GM18868 (cell line): ENCODE measurements at regions not wholly inside any gene's neighbourhood (a gene's known extent, or its start where the extent isn't known, plus 50 kb on each side); places are given as distances from the start of the nearest gene placed in this dataset.
"Not testable (repeated sequence)": the region's sequence is repeated elsewhere in the genome, so short reads cannot be mapped to it uniquely, and the experiment has no call there.

Source experiments
- ATAC-seq: cut with Tn5 transposase; IDR thresholded peaks from one replicate; pipeline ENCODE4 v1.9.1; 2021; ENCODE audit warnings: mild to moderate bottlenecking, moderate library complexity; ENCODE audit not compliant: unreplicated experiment

DNA sequence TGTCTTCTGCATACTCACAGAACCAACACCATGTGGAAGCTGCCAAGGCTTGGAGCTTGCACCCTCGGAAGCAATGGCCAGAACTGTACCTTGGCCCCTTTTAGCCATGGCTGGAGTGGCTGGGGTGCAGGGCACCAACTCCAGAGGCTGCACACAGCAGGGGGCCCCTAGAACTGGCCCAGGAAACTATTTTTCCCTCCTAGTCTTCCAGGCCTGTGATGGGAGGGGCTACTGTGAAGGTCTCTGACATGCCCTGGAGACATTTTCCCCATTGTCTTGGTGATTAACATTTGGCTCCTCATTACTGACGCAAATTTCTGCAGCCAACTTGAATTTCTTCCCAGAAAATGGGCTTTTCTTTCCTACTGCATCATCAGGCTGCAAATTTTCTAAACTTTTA is 248.6 kb upstream of the RHOBTB1 start:
- not testable (repeated sequence) for ATAC-seq

DNA sequence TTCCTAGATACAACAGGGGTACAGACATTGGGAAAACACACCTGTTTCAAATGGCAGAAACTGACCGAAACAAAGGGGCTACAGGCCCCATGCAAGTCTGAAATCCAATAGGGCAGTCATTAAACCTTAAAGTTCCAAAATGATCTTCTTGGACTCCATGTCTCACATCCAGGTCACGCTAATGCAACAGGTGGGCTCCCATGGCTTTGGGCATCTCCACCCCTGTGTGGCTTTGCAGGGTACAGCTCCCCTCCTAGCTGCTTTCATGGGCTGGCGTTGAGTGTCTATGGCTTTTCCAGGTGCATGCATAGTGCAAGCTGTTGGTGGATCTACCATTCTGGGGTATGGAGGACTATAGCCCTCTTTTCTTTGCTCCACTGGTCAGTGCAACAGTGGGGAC is 248.1 kb upstream of the RHOBTB1 start:
- no peak for ATAC-seq

DNA sequence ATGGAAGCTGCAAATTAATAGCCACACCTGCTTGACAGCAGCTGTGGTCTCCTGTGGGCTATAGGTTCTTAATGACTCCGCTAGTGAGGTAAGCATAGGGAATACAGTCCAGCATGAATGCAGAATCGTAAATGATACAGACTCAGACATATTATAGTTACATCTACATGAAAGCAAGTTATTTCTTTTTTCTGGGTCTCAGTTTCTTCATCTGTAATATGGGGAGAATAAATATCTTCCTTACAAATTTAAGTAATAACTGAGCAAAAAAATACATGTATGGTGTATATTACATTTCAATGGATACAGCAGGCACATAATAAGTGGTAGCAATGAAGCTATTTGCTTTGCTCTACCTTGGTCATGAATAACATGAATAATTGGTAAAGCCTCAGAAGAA is 245.9 kb upstream of the RHOBTB1 start:
- ATAC-seq = no peak

DNA sequence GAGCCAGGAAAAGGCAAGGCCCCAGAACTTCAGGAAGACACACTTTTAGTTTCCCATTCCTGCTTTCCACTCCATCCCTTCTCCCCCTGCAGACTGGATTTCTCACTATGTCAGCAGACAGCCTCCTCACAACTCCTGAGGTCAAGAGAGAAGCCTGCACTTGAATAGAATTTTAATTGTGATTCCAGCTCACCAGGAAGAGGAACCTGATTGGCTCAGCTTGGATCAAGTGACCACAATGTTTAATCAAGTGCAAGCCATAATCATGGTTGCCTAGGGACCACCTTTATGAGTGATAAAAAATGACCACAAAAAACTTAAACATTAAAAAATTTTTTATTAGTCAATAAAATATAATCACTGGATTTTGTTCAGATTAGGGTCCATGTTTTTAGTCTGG is 244.7 kb upstream of the RHOBTB1 start:
- no peak for ATAC-seq

DNA sequence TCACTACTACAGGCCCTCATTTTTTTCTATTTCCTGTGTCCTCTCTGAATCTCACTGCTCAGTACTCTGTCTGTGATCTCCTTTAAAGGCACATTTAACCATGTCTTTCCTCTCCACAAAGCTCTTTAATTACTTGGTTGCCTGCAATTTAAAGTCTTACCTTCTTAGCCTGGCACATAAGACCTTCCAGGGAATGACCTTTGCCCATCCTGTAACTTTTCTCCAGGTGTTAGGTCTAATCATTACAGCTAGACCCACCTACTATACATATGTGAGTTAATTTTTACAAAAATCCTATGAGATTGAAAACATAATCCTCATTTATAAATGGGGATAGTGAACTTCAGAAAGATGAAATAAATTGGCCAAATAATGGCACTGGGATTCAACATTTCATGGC is 244.1 kb upstream of the RHOBTB1 start:
- ATAC-seq = no peak

DNA sequence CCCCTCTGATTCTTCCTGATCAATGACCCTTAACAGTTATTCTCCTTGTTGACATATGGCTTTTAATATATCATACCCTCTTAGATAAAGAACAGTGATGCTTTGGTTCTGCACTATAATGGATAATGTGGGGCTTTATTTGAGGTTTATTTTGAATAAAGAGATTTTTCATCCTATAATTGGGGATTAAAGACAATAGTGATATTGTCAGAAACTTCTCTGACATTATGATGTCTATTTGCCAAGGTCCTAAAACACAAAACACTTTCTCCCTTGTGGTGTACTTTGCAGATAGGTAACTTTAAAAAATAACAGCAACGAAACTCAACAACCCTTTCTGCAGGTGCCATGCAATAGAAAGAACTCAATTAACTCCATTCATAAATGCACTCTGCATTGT is 243.6 kb upstream of the RHOBTB1 start:
- ATAC-seq = no peak

DNA sequence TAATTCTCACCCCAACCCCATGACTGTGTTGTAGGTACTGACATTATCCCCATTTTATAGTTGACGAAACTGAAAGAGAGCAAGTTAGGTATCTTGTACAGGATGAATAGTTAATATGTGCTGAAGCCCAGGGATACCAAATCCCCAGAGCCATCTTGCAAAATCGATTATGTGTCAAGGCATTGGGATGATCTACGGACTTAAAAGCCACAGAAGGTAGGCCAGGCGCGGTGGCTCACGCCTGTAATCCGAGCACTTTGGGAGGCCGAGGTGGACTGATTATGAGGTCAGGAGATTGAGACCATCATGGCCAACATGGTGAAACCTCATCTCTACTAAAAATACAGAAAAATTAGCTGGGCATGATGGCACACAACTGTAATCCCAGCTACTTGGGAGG is 242.4 kb upstream of the RHOBTB1 start:
- ATAC-seq = no peak

DNA sequence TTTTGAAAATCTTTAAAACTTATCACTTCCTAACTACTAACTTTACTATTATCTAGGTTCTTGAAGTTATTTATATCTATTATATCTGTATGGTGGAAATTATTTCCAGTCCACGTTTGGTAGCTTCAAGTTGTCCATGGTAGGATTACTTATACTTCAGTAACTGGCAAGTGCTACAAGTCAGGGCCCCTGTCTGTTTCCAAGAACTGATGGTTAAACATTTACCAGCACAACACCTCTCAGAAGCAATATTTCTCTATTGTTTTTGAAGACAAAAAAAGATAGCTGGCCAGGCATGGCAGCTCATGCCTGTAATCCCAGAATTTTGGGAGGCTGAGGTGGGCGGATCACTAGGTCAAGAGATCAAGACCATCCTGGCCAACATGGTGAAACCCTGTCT is 240.4 kb upstream of the RHOBTB1 start:
- ATAC-seq = no peak

DNA sequence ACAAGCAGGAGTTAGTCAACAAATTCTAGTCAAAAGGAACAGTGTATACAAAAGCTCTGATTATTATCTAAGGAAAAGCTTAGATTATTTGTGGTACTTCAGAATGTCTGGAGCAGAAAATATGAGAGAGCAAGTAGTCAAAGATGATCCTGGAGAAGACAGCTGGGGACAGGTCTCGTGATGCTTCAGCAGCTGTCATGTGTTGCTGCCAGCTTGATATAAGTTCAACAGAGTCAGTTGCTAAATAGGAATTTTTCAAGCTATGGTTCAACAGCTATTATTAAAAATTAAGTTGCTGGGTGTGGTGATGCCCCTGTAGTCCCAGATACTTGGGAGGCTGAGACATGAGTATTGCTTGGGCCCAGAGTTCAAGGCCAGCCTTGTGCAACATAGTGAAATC is 240.0 kb upstream of the RHOBTB1 start:
- ATAC-seq = no peak

DNA sequence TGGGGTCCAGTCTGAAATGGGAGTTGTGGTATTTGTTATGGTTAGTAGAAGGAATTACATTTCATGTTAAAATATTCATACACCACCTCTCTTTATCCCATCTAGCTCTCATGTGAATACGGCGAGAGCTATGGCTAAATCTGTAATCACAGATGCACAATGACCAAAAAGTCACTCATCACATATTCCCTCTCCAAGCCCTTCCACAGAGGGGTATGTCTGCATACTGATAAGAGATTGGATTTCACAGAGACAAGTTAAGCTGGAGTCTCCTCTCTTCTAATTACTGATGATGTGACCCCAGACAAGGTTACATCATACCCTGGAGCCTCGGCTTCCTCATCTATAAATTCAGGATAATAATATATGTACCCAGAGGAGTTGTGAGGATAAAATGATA is 237.8 kb upstream of the RHOBTB1 start:
- no peak for ATAC-seq

DNA sequence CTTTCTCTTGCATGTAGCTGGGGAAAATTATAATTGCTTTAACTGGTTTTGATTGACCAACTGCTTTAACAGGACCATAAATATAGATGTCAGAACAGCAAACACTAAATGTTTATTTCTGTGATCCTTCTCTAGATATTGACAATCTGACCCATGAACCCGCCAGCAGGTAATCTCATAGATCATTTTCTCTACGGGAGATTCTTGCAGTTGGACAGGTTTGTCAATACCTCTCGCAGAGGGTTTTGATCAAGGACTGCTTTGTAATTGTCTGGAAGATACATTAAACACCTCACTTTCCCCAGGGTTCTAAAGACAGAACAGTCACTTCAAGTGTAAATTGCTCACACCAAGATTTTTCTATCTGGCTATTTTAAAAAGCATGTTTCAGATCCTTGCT is 235.8 kb upstream of the RHOBTB1 start:
- no peak for ATAC-seq

DNA sequence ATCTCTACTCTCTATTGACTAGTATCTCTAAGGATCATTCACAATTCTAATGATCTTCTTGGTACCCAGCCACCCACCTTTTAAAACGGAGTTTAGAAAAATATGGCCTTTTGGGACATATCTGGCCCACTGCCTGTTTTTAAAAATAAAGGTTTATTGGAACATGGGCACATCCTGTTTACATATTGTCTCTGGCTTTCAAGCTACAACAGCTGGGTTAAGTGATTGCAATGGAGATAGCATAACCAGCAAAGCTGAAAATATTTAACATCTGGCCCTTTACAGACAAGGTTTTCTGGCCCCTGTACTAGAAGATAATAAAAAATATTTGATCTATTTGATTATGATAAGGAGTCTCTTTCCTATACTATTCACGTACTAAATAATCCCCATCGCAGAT is 232.4 kb upstream of the RHOBTB1 start:
- ATAC-seq = no peak

DNA sequence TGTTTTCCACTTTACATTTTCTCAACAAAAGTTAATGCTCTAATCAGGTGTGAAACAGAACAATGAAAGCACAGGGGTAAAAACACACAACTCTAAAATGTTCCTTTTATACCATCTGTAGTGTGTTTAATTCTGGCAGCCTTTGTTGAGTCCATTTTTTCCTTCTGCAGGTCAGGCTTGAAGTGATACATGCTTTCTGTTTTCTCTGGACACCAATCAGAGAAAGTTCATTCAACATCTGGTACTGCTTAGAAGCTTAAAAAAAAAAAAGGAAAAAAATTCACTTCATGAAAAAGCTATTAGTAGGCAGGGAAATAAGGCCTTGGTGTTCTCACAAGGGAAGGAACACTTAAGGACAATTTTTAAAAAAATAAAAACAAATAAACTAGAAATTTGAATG is 231.3 kb upstream of the RHOBTB1 start:
- no peak for ATAC-seq

DNA sequence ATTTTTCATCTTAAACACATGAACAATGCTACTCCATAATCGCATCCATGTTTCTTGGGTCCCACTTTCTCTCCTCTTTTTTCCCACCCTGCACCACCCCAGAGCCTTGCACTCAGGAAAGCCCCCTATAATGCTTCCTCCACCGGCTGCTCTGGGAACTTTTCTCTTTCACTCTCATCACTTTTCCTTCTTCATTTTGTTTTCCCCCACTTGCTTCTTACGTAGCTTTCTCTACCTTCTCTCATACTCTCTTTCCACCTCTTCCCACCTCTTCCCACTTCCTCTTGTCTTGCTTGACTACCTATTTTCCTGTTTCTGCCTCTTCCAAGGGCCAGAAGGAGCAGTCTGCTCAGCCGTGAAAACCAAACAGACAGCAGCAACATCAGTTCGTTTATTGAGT is 229.5 kb upstream of the RHOBTB1 start:
- ATAC-seq = no peak

DNA sequence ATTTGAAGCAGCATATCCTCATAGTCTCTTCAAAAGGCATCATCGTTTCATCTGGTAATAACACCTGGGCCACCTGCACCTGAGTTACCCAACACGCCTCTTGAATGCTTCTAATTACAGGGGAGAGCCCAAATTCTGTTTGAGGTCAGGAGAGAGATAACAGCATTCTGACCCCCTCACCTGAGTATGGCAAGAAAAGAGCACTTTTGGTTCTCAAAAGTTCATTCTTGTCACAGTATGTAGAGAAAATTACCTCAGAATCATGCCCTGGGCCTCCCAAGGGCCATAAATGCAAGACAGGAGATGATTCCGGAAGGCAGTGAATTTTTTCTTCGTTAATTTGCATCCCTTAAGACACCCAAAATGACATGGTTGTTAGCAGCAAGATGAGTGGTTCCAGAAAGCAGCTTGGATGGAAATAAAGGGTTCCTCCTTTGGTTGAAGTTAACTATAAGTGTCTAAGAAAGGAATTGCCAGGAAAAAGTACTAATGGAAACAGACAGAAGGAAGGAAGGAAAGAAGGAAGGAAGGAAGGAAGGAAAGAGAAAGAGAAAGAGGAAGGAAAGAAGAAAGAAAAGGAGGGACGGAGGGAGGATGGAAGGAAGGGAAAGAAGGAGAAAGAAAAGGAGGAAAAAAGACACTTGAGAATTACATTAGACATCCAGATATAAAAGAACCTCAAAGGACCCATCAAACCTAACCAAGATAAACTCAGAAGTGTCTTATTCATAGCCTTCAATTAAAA is 228.4 kb upstream of the RHOBTB1 start:
- ATAC-seq = no peak

DNA sequence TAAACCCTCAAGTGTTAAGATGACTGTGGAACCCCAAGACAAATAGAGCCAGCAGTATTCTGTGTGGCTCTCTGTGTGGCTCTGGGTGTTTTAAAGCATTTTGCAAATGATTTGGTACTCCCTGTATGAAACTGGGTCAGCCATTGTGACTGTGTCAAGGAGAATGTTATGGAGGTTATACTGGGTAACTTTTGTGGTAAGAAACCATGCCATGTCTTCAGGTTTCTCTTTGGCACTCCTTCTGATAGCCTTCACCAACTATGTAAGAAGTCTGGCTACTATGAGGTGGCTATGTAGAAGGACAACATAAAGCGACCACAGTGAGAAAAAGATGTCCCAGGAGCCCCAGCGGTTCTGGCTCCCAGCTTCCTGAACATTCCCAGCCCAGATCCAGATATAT is 226.6 kb upstream of the RHOBTB1 start:
- ATAC-seq = no peak

DNA sequence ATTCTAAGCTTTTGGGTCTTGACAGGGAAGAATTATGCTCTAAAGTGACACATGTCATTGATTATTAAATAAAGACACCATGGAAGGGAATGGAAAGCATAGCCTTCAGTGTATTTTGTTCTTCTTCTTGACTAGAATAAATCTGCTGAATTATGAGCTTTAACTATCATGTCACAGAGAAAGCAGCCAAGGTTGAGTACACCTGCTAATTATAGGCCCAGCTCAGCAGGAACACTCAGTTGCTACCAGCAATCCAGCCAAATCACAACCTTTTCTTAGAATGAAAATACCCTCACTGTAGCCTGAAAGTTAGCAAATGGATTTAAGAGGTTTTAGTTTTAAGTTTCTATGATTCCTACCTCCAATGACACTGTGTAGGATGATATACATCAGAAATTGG is 225.3 kb upstream of the RHOBTB1 start:
- ATAC-seq = no peak

DNA sequence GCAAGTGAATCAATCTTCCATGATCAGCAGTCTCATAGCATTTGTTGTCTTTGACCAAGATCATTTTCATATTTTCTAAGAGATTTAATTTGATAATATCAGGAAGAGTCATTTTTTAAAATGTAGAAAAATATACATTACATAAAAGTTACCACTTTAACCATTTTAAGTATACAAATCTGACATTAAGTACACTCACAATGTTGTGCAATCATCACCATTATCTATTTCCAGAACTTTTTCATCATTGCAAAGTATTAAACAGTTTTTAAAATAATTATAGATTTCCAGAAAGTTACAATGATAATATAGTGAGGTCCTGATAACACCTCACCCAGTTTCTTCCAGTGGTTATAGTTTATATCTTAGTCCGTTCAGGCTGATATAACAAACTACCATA is 222.5 kb upstream of the RHOBTB1 start:
- no peak for ATAC-seq

DNA sequence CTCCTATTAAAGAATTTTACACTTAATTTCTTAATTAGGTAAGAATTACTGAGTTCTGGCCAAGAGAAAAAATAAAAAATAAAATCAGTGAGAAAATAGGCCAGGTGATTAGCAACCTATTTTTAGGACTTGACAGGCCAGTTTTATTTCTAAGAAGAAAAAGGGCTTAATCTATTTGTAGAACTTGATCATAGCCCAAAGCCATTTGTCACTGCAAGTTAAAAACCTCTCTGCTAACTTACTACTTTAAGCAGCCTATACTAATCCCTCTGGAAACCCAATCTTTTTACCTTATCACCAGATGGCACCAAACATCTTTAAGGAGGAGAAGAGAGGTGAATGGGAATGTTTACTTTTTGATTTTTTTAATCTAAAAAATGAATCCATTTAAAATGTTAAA is 222.1 kb upstream of the RHOBTB1 start:
- no peak for ATAC-seq

DNA sequence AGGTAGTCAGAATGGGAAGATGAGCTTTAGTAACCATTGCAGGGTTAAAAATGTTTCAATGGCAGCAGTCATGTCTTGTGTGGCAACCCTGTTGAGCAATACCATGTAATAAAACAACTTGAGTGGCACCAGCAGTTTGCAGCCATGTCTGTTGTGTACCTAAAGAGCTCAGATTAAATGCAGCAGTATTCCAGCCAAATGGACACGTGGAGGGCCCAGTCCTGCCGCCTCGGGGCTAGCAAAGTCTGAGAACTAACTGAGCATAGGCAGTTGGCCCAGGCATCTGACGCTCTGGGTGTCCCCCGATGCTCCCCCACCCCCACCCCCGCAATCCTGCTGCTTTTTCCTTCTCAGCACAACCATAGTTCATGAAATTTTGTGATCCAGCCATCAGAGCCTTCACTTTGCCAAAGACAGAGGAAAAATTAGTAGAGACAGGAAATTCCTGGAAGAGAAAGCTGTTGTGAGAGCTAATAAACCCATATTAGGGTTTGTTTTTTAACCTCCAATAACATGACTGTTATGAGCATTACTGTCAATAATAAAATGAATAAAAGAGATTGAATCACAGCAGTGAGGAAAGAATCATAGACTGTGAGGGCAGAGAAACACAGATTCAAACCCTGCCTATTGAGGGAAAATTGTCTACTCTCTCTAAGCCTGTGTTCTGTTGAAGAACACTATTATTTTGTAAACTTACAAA is 220.6 kb upstream of the RHOBTB1 start:
- ATAC-seq = no peak

DNA sequence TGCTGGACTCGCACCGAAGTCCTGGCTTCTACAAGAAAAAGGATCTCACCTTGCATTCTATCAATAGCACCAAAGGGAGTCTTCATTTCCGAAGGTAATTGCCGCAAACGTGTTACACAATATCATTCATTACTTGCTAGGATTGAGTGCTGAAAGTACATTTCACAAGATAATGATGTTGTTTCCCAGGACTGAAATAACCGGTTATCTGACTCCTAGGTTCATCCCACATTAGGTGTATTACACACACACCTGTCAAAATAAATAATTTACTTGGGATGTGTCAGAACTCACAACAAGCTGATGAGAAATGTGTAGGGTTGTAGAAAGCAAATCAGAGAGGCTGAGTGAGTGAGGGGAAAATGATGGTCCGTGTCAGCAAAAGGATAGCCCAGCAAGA is 219.4 kb upstream of the RHOBTB1 start:
- no peak for ATAC-seq

DNA sequence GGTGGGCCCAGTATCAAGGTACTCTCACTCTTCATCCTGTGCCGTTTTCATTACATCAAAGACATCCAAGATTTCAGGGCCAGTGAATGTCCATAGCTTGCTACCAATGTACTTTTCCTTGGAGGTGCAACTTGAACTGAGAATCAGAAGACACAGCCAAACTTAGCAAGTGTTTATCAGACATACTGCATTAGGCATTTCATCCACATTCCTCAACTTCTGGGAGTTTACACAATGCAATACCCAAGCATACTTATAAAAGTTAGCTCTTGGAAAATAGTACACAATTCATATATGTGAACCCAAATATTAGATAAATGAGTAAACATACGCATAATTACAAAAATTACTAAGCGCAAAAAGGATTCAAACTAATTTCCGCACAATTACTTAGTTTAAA is 216.3 kb upstream of the RHOBTB1 start:
- no peak for ATAC-seq

DNA sequence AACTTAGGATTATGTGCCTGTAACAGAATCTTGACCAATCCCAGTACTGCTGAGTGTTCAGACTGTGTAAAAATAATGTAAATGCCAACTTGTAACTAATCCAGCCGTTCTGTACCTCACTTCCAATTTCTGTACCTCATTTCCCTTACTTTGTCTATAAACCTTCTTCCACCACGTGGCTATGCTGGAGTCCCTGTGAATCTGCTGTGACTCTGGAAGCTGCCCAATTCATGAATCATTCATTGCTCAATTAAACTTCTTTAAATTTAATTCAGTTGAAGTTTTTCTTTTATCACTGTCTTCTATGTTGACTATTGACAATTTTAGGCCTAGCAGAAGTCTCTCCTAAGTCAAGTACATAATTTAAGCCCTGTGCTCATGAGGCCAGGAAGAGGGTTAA is 215.3 kb upstream of the RHOBTB1 start:
- no peak for ATAC-seq
